ENCODE measurements at regions not wholly inside any gene's neighbourhood (a gene's known extent, or its start where the extent isn't known, plus 50 kb on each side); places are given as distances from the start of the nearest gene placed in this dataset.
A peak's percentile ranks its signal among the peaks of the same experiment; 100 is the strongest.
"Not testable (repeated sequence)": the region's sequence is repeated elsewhere in the genome, so short reads cannot be mapped to it uniquely, and the experiment has no call there.

DNA sequence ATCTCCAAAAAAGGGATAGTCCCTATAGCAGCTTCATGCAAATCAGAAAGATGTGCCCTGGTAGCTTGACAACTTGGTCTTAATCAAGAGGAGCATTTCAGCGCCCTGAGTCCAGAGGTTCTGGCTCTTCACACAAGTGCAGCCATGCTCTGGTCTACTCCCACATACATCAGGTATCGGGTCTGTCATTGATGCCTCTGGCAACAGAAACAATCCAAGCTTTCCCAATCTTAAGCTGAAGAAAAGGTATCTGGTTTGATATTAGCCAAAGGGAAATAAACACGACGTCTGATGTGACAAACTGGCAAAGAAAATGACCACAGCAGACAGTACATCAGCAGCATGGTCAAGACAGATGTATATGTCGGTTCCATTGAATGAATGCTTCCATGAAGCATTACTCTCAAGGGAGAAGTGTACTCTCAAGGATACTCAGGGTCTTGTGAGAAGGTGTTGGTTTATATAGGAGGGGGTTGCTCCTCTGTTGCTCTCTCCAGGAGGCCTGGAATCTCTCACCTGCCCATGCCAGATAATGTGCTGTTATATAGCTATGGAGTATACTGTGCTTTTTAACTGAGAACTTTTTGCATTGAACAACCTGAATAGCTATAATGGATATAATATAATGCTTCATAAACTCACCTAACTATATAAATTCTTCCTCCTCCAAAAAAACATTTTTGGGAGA, 879.6 kb upstream of the PCDH10 start:
- no peak for DNase-seq

DNA sequence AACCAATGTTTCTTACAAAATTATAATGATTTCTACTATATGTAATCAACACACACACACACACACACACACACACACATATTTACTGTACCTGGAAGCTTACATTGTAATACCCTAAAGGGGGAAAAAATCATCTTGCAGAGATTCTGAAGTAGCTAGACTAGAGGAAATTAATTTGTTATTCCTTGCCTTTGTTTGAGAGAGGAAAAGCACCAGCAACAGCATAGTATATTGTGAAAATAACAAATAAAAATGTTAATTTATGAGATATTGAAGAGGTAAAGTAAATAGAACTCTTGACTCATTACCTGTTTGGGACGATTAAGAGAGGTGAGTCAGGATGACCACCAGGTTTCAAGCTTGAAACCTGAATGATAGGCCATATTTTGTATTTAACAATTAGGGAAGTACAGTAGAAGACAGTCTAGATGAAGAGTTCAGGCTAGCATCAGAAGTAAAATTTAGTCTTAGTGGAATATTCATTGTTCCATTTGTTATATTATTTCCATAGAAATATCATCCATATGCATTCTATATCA, 873.4 kb upstream of the PCDH10 start:
- DNase-seq, result no peak

GRCh38 chr4:132276185-132276584, 872.9 kb upstream of the PCDH10 start:
- DNase-seq, result no peak

- DNase-seq, result no peak
Observed at GRCh38 chr4:132276989-132277388, 872.1 kb upstream of the PCDH10 start.

DNA sequence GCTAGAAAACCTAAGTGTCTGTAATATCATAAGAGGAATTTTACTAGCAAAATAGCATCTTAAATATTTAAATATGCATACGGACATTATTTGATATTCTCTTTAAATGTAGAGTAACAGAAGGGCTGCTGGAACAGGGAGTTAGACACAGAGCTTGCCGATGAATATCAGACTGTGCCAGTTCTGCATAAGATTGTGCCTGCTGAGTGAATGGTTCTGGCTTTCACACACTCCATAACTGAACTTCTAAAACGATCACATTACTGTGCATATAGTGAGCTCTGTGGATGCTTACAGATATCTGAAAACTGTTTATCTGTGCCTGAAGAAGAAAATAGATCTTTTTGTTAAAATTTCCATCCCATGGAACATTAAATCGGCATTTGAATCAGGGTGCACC, 867.4 kb upstream of the PCDH10 start:
- DNase-seq, result no peak

- DNase-seq, result no peak
Observed at GRCh38 chr4:132284910-132285426, 864.1 kb upstream of the PCDH10 start.

DNA sequence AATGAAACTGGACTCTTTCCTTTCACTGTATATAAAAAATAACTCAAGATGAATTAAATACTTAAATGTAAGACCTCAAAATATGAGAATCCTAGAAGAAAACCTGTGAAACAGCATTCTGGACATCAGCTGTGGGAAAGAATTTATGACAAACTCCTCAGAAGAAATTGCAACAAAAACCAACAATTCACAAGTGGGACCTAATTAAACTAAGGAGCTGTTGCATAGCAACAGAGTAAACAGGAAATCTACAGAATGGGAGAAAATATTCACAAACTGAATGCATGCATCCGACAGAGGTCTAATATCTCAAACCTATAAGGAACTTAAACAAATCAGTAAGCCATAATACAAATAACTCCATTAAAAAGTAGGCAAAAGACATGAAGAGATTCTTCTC, 851.7 kb upstream of the PCDH10 start:
- DNase-seq, result peak in 1 of 3 experiments; percentile 33

DNA sequence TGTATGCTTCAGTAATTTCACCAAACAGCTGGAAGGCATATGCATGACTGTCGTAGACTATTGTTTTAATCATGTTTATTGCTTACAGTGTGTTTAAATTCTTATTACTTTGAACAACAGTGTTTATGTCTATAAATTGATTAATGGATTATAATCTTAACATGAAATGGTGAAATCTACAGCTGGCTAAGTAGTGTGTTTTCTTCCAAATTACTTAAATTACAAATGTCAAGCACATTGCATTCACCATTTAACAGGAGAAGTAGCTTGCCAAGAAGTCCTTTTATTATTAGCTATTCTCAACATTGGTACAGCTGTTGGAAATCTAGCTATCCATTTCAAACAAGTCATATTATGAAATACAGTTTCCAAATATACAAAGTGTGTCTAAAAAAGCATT, 849.3 kb upstream of the PCDH10 start:
- DNase-seq, result peak in 1 of 3 experiments; percentile 48

DNA sequence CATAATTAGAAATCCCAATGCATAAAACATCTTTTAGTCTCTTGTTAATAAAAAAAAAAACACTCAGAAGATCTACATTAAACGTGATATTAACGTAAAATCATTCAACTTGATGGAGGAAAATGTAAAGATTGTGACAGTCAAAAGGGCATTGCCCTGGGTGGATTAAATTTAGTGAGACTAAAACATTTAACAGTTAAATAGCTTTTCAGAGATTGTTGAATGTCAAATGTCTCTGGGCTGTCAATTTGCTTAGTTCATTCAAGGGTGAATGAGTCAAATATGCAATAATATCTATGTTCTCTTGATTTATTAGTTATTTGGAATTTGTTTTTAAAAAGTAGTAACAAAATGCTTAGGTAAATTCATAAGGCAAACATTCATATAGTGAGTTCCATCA, 836.6 kb upstream of the PCDH10 start:
- no peak for DNase-seq

- DNase-seq, result no peak
Observed at GRCh38 chr4:132313852-132314251, 835.2 kb upstream of the PCDH10 start.

DNA sequence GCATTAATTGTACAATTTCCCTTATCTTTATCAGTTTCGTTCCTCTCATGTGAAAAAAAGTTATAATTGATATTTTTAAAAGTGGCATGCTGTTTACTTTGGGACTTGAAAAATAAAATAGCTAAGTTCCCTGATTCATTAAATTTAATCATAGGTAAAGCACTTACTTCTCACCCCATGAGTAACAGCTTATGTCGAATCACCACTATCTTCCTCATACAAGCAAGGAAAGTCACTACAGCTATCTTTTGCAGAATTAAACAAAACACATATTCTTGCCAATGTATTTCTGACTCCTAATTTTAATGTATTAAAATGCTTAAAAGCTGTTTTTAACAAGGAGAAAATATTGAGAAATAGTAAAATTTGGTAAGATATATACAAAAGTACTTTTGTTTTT, 832.4 kb upstream of the PCDH10 start:
- peak in 1 of 3 experiments; percentile 36 for DNase-seq

DNA sequence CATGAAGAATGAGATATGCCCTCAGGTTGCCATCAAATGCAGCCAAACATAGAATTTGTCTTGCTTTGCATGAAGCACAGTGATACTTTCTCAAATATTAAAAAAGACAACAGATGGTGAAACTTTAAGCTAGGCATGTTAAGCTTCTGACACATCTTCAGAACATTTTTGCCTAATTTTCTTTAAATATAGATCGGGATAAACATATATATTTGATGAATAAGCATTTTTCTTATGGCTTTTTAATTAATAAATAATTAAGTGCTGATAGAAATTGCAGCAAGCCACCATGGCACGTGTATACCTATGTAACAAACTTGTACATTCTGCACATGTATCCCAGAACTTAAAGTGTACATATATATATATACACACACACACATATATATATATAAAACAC, 831.2 kb upstream of the PCDH10 start:
- DNase-seq, result no peak

GRCh38 chr4:132328761-132329160, 820.3 kb upstream of the PCDH10 start:
- DNase-seq, result no peak

DNA sequence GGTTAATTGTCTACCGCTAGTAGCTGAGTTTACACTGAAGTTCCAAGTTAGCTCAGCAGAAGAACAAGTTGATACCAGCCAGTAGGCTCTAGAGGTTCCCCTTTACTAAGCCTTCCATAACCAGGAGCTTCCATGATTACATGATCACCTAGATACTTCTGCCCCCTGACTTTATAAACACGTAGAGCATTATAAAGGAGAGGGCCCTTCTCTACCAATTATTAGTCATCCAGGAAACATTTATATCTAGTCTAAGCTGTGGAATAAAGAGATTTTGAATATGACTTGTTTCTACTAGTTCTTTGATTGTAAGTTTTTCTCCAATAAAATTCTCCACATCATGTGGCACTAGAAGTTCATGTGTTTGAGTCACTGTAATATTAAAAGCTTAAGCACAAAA, 818.1 kb upstream of the PCDH10 start:
- DNase-seq, result no peak

DNA sequence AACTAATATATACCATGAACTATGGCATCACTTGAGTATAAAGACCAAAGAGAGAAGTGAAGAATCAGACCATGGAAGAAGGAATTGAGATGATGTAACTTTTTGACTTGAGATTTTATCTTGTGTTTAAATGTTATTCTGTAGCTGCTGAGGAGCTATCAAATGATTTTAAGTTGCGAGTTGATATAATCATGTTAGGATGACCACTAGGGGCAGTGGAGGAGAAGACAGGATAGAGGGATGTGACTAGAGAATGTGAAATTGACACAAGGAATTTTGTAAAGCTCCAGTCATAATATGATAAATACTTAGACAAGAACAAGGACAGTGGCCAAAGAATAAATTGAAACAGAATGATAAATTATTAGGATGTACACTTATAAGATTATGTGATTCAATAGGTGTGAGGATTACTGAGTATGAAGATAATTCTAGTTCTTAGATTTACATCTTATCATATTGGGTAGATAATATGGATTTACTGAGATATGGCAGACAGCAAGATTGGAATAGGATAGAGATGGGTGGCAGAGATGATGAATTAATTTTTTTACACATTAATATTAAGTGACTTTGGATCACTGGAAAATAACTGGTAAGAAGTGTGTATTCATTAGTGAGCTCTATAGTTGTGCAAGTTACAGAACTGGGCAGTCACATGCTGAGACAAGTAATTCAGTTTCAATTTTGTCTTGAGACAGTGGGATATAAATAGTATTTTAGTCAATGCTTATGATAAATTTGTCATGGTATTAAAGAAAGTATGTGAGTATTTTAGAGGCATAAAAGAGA, 816.0 kb upstream of the PCDH10 start:
- DNase-seq, result peak in 1 of 3 experiments; percentile 11

- DNase-seq, result no peak
Observed at GRCh38 chr4:132333724-132334047, 815.4 kb upstream of the PCDH10 start.

- no peak for DNase-seq
Observed at GRCh38 chr4:132334081-132334480, 815.0 kb upstream of the PCDH10 start.

DNA sequence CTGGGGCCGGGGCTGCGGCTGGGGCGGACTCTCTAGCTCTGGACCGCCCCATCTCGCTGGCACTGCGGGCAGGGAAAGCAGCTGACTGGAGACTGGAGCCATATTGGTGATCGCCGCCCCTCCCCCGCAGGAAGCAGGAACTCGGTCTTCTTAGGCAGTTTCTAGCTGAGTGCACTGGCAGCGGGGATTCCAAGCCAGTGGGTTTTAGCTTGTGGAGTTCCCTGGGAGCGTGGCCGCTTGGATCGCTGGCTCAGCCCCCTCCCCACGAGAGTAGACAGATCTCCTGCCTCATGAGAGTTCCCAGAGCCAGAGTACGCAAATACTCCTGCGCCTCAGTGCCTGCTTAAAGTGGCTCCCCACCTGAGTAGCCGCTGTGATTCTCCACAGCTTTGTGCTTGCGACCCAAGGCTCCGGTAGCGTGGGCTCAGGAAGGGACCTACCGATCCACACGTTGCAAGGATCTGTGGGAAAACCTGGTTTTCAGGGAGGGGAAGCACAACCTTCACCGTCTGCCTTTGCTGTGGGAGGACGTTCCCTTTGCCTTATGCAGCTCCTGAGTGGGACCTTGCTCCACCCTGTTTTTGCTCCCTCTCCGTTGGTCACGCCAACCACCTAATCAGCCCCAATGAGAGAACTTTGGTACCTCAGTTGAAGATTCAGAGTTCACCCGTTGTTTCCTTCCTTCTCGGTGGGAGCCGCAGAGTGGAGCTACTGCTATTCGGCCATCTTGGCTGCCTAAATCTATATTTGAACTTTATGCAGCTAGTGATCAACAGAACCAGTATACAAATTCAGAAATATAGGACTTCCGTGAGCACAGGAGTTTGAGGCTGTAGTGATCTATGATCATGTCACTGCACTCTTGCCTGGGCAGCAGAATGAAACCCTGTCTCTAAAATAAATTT, 803.9 kb upstream of the PCDH10 start:
- peak in 1 of 3 experiments; percentile 69 for DNase-seq

DNA sequence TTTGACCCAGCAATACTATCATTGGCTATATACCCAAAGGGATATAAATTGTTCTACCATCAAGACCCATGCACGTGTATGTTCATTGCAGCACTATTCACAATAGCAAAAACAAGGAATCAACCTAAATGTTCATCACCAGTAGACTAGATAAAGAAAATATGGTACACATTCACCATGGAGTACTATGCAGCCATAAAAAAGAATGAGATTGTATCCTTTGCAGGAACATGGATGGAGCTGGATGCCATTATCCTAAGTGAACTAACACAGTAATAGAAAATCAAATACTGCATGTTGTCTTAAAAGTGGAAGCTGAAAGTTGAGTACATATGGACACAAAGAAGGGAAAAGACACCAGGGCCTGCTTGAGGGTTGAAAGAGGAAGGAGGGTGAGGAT, 803.1 kb upstream of the PCDH10 start:
- DNase-seq, result no peak

- not testable (repeated sequence) for DNase-seq
Observed at GRCh38 chr4:132351606-132352005, 797.5 kb upstream of the PCDH10 start.

GRCh38 chr4:132382243-132382642, 766.9 kb upstream of the PCDH10 start:
- no peak for DNase-seq

GRCh38 chr4:132383571-132384199, 765.4 kb upstream of the PCDH10 start:
- DNase-seq, result no peak

DNA sequence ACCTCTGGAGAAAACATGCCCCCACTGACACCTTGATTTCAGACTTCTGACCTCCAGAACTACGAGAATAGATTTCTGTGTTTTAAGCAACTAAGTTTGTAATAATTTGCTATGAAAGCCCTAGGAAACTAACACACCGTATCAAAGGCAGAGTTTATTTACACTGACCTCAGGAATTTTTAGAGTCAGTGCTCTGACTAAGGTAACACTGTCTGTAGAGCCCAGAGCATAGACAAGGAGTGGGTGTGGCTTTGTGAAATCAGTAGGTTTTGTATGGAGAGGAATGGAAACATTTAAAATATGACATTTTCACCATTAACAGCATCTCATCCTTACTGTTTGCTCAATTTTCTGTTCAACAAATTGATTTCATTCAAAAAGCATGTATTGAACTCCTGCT, 764.4 kb upstream of the PCDH10 start:
- DNase-seq, result no peak

Data from NCI-H1417 (cell line).